ENCODE measurements at regions not wholly inside any gene's neighbourhood (a gene's known extent, or its start where the extent isn't known, plus 50 kb on each side); places are given as distances from the start of the nearest gene placed in this dataset.

DNA sequence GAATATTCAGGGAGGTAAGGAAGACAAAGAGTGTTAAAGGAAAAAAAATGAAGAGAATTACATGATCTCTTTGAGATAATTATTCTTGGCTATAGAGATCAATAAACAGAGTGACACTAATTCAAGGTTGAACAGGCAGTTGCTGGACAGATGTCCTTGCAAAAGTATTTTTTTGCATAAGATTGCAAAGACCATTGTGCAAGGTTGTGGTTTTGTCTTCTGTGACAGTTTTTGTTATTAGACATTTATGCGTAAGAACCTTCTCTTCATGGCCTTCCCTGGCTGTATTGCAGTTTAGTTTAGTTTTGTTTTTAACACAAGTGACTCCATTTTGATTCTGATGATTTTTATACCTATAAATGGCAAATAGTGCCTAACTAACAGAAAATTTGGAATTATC is 682.8 kb upstream of the ARPP21 start:
- Histone ChIP-seq H3K36me3 (ENCODE audit: control insufficient read depth in 2 of 2, extremely low read depth in 1 of 2, insufficient read depth in 2 of 2, low read length in 2 of 2) (no peaks in the 10 kb centered on the region), H3K4me1 (ENCODE audit: control insufficient read depth, extremely low read depth, insufficient read depth, low read length) (no peaks in the 10 kb centered on the region), H3K4me2 (ENCODE audit: insufficient read depth, low read length) (no peak overlapping the region), H3K9me1 (replicated peaks; ENCODE audit: control insufficient read depth, extremely low read depth, insufficient read depth, low read length) (no peaks in the 10 kb centered on the region), H3K27me3 (ENCODE audit: control insufficient read depth in 2 of 2, insufficient read depth in 2 of 2, low read length in 2 of 2) (no peaks in the 10 kb centered on the region), H3K27ac (ENCODE audit: insufficient read depth, low read depth, low read length) (no peak overlapping the region), H3K9ac (replicated peaks; ENCODE audit: extremely low read depth, insufficient read depth, low read length) (no peak overlapping the region), H3K79me2 (ENCODE audit: control insufficient read depth, insufficient read depth, low read length) (no peaks in the 10 kb centered on the region), H4K20me1 (replicated peaks; ENCODE audit: control insufficient read depth, extremely low read depth, insufficient read depth, low read length) (no peaks in the 10 kb centered on the region), H3K9me3 (replicated peaks; ENCODE audit: control insufficient read depth, insufficient read depth, low read length) (no peaks in the 10 kb centered on the region), H3K4me3 (replicated peaks in 1 of 3; ENCODE audit: insufficient read depth in 1 of 3, low read depth in 1 of 3, low read length in 3 of 3) (no peak overlapping the region), H2AFZ (ENCODE audit: low read depth, low read length) (no peak overlapping the region)
- intact Hi-C loops (cut with micrococcal nuclease), result no loop called here
- CTCF ChIA-PET, result no interaction called here
- DNase-seq (ENCODE audit: low read depth, low spot score) (no peak), FAIRE-seq (no peak)
- BruUV-seq (replicated peaks), result no TSS peak
- dilution Hi-C loops (cut with MboI; ENCODE audit: extremely low pct_ligation_motif_present, low sequenced_read_pairs), result no loop called here
- POLR2A ChIA-PET, result no interaction called here
- no peak for TF ChIP-seq JUN (IDR thresholded peaks at IDR 0.05; ENCODE audit: borderline replicate concordance, insufficient read depth, insufficient read length, low read depth)
- no peak for TF ChIP-seq MYC (IDR thresholded peaks at IDR 0.05; ENCODE audit: low read depth, low read length)
- TF ChIP-seq, protein P1, sequence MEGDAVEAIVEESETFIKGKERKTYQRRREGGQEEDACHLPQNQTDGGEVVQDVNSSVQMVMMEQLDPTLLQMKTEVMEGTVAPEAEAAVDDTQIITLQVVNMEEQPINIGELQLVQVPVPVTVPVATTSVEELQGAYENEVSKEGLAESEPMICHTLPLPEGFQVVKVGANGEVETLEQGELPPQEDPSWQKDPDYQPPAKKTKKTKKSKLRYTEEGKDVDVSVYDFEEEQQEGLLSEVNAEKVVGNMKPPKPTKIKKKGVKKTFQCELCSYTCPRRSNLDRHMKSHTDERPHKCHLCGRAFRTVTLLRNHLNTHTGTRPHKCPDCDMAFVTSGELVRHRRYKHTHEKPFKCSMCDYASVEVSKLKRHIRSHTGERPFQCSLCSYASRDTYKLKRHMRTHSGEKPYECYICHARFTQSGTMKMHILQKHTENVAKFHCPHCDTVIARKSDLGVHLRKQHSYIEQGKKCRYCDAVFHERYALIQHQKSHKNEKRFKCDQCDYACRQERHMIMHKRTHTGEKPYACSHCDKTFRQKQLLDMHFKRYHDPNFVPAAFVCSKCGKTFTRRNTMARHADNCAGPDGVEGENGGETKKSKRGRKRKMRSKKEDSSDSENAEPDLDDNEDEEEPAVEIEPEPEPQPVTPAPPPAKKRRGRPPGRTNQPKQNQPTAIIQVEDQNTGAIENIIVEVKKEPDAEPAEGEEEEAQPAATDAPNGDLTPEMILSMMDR (IDR thresholded peaks at IDR 0.05; ENCODE audit: extremely low read depth in 1 of 2, insufficient read depth in 1 of 2, low read depth in 1 of 2, low read length in 2 of 2), result no peak

DNA sequence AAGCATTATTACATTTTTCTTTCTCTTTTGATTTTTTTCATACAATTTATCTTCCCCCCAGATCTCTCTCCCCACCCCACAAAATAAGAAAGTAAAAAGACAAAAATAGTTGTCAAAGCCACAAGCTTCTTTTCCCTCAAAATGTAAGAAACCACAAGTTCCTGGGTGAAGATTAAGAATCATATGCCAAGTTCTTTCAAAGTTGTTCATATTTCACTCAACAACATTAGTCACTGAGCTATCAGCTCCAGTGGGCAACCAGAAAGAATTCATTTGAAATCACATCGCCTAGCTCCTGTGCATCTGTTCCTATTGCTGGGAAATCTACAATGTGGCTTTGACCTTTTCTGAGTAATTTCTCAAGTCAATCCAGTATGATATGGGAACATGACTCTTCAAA is 681.6 kb upstream of the ARPP21 start:
- CTCF ChIA-PET, result no interaction called here
- dilution Hi-C loops (cut with MboI; ENCODE audit: extremely low pct_ligation_motif_present, low sequenced_read_pairs), result no loop called here
- no peak overlapping the region for H3K27ac ChIP-seq (ENCODE audit: insufficient read depth, low read depth, low read length)
- H3K79me2 ChIP-seq (ENCODE audit: control insufficient read depth, insufficient read depth, low read length), result no peaks in the 10 kb centered on the region
- no peak overlapping the region for H3K4me3 ChIP-seq (replicated peaks in 1 of 3; ENCODE audit: insufficient read depth in 1 of 3, low read depth in 1 of 3, low read length in 3 of 3)
- no peaks in the 10 kb centered on the region for H4K20me1 ChIP-seq (replicated peaks; ENCODE audit: control insufficient read depth, extremely low read depth, insufficient read depth, low read length)
- H2AFZ ChIP-seq (ENCODE audit: low read depth, low read length), result no peak overlapping the region
- FAIRE-seq, result no peak
- H3K9ac ChIP-seq (replicated peaks; ENCODE audit: extremely low read depth, insufficient read depth, low read length), result no peak overlapping the region
- POLR2A ChIA-PET, result no interaction called here
- H3K9me3 ChIP-seq (replicated peaks; ENCODE audit: control insufficient read depth, insufficient read depth, low read length), result no peaks in the 10 kb centered on the region
- no peaks in the 10 kb centered on the region for H3K27me3 ChIP-seq (ENCODE audit: control insufficient read depth in 2 of 2, insufficient read depth in 2 of 2, low read length in 2 of 2)
- DNase-seq (ENCODE audit: low read depth, low spot score), result no peak
- intact Hi-C loops (cut with micrococcal nuclease), result no loop called here
- no peaks in the 10 kb centered on the region for H3K9me1 ChIP-seq (replicated peaks; ENCODE audit: control insufficient read depth, extremely low read depth, insufficient read depth, low read length)
- no peaks in the 10 kb centered on the region for H3K36me3 ChIP-seq (ENCODE audit: control insufficient read depth in 2 of 2, extremely low read depth in 1 of 2, insufficient read depth in 2 of 2, low read length in 2 of 2)
- TF ChIP-seq POLR2A (IDR thresholded peaks at IDR 0.05; ENCODE audit: low read depth, low read length) (no peak), EZH2 (IDR thresholded peaks at IDR 0.05; ENCODE audit: borderline replicate concordance, low read depth, low read length, severe bottlenecking) (no peak), POLR2AphosphoS5 (IDR thresholded peaks at IDR 0.05; ENCODE audit: insufficient read depth, low read depth, low read length) (no peak), MYC (IDR thresholded peaks at IDR 0.05; ENCODE audit: low read depth, low read length) (no peak), JUN (IDR thresholded peaks at IDR 0.05; ENCODE audit: borderline replicate concordance, insufficient read depth, insufficient read length, low read depth) (no peak), GATA2 (IDR thresholded peaks at IDR 0.05; ENCODE audit: insufficient read depth, insufficient read length, low read depth, low read length) (no peak), FOS (IDR thresholded peaks at IDR 0.05; ENCODE audit: borderline replicate concordance, insufficient read depth, low read length) (no peak)
- TF ChIP-seq, protein P2, sequence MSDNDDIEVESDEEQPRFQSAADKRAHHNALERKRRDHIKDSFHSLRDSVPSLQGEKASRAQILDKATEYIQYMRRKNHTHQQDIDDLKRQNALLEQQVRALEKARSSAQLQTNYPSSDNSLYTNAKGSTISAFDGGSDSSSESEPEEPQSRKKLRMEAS (IDR thresholded peaks at IDR 0.05; ENCODE audit: insufficient read depth, insufficient read length), result no peak
- TF ChIP-seq, protein P1 (IDR thresholded peaks at IDR 0.05; ENCODE audit: extremely low read depth in 1 of 2, insufficient read depth in 1 of 2, low read depth in 1 of 2, low read length in 2 of 2), result no peak
- no peak overlapping the region for H3K4me2 ChIP-seq (ENCODE audit: insufficient read depth, low read length)
- BruUV-seq (replicated peaks), result no TSS peak
- no peaks in the 10 kb centered on the region for H3K4me1 ChIP-seq (ENCODE audit: control insufficient read depth, extremely low read depth, insufficient read depth, low read length)

All from endothelial cell of umbilical vein (primary cell).